Islet of Langerhans (tissue), 1 donor: ENCODE measurements at regions not wholly inside any gene's neighbourhood (a gene's known extent, or its start where the extent isn't known, plus 50 kb on each side); places are given as distances from the start of the nearest gene placed in this dataset.

Source experiments
- FAIRE-seq: peaks from one replicate; lab custom pipeline; 2011; peaks lifted over from hg19 to GRCh38; lab: Jason Lieb, UNC

DNA sequence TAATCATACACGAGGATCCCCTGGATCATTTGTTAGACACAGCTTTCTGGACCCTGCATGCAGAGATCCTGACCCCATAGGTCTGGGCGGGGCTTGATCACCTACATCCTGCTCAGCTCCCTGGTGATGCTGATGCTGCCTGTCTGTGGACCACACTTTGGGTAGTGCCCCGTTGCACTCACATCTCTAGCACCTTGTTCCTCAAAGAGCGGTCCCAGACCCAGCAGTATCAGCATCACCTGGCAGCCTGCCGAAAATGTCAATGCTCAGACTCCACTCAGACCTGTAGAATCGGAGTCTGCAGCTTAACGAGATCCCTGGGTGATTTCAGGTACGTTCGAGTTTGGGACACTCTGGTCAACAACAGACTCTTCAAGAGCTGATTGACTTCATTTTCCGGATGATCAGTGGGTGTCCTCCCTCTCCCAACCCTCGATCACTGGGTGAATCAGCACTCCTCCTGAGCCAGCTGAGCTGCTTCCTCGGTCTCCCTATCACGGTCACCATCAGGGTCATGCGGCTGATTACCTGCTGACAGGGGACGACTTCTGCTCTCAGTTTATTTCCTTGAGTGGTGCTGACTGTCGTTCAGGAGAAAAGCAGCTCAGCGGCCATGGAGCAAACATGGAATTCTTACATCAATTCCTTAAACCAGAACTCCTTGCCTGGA is 150.6 kb upstream of the RAB12 start:
- FAIRE-seq: no peak

DNA sequence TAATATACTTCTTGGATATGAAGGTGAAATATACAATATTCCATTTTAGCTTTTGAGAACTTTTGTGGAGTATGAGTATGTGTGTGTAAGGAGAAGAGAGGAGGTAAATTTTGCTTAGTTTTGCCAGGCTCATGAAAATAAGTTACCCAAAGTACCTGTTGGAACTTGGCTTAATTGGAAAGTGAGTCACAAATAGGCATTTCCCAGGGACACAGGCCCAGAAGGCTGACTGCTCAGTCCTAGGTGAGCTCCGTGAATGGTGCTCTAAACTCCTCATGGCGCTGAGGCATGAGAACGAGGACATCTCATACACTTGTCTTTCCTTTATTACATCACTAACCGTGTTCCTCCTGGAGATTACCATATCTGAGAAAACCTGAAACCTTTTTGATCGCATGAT is 148.5 kb upstream of the RAB12 start:
- no peak for FAIRE-seq

DNA sequence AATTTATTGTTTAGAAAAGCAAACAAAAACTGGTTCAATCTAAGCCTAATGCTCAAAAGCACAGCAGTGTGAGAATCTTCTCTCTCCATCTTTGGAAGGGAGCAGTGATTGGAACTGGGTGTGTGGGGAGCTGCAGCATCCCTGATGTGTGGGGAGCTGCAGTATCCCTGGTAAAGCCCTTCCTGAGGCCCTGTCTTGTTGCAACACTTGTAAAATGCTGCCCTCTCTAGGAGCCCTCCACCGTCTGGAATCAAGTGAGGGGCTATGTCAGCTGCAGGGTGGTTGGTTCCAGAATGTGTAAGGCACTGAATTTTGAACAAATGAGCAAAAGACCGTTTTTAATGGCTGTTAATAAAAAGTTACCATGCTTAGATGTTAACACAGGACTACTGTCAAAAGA is 147.7 kb upstream of the RAB12 start:
- no peak for FAIRE-seq

DNA sequence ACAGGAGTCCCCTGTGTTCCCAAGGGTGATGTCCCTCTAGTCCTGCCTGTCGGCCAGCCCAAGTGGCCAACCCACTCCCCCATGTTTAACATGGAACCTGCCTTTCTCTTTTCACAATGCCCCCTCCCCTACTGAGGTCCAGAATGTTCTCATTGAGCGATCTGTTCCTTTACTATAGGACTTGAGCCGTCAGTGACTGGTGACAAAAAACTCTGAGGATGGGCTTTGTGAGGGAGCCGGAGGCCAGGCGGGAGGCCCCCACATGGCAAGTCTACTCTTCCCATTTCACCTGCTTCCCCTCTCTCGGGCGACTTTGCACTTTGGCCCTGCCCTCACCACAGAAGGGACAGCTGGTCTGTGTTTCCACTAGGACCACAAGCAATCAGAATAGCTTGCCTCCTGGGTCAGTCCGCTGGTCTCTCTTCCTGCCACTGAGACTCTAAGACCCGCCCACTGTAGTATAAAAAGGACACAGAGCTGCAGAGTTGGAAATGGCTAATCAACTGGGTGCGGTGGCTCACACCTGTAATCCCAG is 146.5 kb upstream of the RAB12 start:
- no peak for FAIRE-seq

DNA sequence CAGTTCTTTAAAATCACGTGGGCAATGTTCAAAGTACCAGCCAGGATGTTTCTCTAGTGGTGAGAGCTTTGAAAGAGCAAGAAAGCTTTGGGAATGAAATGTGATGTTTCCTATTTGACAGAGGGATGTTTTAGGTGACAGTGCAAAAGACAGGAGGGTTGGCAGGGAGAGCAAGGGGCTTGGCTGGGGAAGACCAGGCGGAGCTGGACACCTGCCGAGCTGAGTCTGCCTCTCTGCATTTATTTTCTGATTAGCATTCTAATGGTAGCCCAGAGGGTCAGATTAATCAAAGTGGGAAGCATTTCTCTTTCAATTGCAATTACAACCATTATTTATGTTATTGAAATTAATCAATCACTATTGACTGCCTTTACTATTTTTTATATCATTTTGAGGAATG is 145.4 kb upstream of the RAB12 start:
- no peak for FAIRE-seq

DNA sequence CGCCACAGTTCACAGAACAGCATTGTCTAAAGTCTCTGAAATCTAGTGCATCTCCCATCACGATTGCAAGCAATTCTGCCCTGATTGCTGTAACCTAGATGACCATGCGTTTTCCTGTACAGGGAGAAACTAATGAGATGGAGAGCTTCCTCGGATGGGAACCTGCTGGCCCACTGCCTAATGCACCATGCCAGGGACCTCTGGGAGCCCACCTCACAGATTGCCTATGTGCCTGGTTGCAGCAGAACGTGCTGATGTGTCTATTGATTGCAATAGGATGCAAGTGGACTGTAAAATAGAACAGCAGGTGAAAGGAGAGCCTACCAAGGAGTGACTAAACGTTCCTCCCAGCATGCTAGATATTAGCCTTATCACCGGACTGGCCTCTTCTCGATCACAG is 141.0 kb upstream of the RAB12 start:
- FAIRE-seq: no peak

DNA sequence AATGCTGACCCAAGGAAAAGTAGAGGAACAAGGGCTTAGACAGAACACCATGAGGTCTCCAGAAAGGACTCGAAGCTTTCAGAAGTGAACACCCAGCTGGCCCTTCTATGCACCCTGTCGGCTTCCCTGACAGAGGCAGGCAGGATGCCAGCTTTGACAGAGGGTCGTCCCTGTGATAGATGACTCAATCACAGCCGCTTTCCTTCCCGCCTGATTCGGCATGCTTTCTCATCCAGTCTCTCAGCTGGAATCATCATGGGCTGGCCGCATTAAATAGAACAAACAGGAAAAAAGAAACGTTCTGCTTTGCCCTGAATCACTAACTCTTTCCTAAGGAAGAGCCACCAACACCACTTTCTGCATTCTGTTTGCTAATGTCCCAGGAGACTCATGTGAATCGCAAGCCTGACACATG is 140.3 kb upstream of the RAB12 start:
- FAIRE-seq: no peak

DNA sequence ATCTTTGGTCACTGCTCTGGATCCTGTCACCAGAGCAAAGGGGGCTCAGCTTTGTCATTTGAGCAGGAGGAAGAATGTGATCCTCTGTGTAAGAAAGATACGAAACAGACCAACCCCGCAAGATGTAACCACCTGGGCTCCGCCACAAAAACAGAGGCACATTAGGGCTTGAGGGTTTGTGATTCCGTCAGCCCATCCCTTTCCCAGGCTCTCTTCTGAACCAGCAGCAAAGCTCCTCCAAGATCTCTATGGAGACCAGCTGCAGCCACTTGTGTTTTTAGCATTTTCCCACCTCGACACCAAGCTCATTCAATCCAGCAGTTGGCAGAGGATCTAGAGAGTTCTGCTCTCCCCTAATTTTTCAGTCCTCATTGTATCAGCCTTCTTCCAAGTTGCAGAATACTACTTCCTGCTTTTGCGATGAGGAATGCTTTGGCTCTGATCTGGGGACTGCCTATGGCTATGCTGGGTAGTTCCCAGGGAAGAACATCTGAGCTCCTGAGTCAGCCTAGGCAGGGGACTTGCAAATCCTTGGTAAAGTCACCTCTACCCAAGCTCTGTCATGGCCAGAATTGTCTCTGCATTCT is 139.6 kb upstream of the RAB12 start:
- no peak for FAIRE-seq

DNA sequence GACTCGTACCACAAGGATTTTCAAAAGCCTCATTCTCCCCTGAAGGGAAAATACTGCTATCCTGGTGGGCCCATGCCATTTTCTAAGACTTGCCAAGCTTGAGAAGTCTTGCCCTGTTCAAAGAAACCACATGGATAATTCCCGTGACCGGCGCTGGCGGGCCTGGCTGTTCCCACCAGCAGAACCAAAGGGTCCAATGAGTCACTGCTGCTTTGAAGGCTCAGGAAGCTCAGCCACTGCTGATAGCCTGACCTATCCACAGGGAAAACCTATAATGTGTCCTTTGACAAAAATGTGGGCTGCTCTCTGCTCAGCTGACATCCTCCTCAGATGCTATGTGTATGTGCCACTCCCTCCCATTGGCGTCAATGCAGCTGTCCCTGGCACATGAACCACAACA is 137.9 kb upstream of the RAB12 start:
- no peak for FAIRE-seq

DNA sequence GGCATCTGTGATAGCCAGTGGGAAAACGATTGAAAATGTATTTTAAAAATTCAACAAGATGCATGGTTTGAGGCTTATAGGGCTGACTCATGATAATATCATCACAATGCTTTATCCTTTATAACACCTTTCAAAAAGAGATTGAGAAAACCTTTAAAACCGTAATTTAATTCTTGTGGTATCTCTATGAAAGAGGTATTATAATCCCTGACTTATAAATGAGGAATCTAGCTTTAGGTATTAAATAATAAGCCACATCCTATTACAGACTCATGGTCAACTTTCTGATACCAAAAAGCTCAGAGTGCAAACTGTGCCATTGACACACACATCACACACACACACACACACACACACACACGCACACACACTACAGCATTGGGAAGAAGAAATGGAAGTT is 134.6 kb upstream of the RAB12 start:
- FAIRE-seq: no peak

DNA sequence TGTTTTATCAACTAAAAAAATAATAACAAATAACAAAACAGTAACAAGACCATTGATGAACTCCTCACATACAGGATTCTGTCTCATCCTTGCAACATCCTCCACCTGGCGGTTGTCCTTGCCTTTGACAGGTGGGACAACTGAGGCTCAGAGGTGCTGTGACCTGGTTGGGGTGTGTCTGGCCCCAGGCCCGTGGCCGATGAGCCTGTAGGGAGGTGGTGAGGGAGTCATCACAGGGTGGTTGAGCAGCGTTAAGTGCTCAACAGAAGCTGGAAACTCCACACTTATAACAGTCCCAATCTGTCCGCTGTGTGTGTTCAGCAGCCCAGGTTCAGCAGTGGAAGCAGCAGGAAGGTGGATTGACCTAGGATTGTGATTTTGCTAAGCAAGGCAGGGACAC is 131.6 kb upstream of the RAB12 start:
- FAIRE-seq: no peak

DNA sequence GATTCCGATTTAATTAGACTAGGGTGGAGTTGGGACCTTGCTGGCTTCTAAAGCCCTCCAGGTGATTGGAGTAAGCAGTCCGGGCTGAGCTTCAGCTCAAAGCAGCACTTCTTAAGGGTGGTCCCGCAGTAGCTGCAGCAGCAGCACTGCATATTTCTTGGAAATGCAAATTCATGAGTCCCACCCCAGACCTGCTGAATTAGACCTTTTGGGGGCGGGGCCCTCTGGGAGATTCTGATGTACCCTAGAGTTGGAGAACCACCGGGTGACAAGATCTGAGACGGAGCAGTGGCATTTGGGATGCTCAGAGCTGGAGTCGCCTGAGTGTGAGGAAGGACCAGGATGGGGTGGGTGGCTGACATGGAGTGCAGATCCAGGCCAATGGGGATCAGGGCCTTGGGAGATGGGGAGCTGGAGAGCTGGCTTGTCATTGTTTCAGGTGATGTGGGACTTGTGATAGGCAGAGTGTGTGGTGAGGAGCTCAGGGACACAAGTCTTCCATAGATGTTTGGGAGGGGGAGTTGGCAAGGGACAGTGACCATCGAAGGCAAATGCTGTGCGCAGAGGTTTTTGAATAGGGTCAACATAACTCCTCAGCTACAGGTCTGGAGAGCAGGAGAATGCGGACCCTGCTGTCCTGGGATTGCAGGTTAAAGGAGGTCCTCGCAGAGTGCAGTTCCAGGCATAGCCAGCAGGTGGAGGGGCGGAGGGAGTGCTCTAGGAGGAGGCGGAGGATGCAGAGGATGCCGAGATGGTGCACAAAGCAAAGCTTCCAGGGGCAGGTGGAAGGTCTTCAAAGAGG is 130.9 kb upstream of the RAB12 start:
- FAIRE-seq: no peak

DNA sequence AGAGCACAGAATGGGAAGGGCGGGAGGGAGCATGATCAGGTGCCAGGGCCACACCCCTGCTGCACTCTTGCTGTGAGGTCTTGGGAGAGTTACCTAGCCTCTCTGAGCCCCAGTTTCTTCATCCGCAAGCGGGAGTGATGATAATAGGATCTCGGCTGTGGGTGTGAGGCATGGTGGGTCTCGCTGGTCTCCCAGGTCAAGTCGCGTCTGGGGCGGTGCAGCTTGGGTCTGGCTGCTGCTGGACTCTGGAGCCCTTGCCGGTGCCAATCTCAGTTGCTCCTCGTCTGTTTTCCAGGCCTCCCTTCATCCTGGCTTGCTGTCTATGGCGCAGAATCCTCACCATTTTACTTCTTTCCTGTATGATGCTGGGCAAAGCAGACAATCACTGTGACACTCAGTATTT is 130.3 kb upstream of the RAB12 start:
- no peak for FAIRE-seq

DNA sequence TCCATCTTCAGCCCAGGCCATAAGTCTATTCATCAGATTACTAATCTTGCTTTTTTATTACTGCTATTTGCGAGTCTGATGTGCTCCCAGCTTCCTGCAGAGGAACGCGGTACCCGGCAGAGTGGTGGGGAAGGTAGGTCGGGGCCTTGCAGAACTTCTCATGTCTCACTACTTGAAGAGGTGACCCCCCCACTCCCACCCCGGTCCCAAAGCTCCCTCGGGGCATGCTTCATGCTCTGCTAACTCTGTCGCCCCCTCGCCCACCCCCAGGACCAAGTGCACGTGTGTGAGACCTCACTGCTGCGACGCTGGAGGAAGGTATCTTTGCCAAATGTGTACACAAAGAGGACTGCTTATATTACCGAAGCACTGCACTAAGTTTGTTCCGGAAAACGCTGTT is 129.4 kb upstream of the RAB12 start:
- FAIRE-seq: no peak

DNA sequence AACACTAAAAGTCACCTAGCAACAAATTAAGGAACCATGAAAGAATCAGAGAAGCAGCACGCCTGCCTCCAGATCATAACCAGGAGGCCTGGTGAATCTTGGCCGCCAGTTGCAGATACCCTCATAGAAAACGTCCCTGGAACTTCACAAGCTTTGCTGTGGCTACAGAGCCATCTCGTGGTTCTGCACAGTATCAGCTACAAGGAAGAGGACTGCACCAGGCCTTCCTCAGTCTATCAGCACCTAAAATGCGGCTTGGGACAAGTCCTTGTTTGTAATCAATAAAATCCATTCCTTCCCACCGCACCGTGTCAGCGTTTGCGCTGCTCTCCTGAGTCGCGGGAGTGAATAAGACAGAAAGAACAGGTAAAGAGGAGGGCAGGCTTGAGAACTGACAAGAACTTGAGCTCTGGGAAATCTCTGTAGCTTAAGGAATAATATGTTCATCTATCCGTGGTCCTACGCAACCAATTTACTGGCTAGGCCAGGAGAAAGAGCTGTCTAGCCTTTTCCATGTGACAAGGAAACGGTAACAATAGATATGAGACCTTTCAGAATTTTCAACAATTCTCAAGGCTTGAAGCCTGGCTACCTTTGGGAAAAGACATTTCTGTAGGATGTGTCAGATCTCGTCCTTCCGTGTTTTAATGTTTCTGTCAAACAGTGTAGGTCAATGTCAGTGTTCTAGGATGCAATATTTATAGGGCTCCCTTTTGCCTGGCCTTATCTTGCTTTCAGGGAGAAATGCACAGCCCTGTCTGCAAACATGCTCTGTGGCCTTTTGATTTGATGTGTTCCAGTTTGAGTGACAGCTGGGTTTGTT is 128.5 kb upstream of the RAB12 start:
- peak; percentile 83 for FAIRE-seq

DNA sequence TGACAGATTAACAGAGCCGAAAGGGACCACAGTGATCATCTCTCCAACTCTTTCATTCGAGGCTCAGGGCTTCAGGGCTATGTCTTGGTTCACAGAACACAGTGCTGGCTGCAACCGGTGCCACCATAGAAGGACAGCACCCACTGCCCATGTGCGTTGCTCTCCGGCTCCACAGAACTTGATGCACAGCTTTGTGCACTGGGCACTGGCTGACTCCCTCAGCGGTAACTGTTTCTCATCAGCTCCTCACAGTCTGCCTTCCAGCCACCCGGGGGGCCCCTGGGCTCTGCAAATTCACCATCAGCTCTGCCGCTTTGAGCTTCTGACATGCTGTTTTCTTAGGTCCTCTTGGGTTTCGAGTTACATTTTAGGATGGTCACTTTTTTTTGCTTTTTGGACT is 124.3 kb upstream of the RAB12 start:
- no peak for FAIRE-seq

DNA sequence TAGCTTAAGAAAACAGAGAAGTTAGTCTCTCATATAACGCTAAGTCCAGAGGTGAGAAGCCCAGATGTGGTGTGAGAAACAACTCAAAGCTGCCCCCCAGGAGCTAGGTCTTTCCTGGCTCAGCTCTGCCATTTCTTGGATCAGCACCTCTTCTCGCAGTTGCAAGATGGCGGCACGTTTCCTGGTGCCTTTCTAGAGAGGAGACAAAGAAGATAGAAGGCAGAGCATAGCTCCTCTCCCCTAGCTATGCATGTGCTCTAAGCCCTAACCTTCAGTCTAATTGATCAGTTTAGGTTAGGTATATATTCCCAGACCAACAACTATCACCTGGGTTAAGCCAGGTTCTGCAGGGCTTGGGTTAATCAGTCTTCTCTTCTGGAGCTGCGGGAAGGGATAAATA is 119.5 kb upstream of the RAB12 start:
- FAIRE-seq: no peak

DNA sequence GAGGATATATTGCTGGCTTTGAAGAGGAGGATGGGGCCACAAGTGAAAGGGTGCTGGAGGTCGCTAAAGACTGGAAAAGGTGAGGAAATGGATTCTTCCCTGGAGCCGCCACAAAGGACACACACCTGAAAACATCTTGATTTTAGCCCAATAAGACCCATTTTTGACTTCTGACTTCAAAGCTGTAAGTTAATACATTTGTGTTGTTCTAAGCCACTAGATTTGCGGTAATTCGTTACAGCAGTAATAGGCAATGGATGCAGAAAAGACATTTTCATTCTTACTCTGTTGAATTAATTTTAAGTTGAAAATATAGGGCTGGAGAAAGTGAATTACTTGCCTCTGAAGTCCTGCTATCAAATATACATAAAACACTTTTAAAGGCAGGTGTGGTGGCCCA is 117.7 kb upstream of the RAB12 start:
- FAIRE-seq: no peak

DNA sequence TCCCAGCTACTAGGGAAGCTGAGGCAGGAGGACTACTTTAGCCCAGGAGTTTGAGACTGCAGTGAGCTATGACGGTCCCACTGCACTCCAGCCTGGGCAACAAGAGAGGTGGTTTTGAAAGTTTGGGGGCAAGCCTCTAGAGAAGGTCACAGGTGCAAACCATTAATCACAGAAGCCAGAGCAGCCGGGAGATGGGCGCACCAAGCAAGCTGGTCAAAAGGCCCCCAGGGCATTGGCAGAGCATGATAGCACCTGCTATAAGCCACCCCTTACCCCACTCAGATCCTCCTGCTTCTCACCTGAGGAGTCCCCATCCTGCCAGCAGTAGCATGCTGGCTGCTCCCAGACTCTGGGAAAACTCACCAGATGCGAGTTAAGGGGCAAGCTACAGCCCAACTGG is 116.1 kb upstream of the RAB12 start:
- FAIRE-seq: no peak

DNA sequence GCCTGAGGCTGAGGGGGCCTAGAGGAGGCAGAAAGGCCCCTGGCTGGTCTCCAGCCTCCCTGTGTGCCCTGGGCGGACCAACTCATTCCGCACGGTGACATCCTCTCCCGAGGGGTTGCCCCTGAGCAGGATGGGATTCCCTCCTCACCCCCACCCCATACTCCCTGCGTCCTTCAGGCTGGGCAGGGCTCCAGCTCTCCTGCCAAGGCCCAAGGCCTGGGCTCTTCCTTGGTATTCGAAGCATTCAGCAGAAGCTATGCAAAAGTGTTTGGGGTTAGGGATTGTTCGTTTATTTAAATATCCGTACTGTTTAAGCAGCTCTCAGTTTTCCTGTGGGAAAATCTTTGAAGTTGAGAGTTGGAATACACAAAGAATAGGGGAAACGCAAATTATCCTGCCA is 113.1 kb upstream of the RAB12 start:
- FAIRE-seq: no peak

DNA sequence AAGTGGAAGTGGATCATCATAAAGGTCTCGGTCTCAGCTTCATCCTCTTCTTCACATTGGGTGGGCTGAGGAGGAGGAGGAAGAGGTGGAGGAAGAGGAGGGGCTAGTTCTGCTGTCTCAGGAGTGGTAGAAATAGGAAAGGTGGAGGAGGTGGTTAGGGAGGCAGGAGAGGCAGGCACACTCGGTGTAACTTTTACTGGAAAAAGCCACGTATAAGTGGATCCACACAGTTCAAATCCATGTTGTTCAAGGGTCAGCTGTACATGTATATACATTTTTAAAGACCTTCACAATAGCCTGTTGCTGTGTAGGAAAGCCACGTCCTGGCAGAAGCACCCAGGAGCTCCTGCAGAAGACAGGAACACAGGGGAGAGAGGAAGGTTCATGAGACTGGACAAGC is 110.3 kb upstream of the RAB12 start:
- FAIRE-seq: no peak

DNA sequence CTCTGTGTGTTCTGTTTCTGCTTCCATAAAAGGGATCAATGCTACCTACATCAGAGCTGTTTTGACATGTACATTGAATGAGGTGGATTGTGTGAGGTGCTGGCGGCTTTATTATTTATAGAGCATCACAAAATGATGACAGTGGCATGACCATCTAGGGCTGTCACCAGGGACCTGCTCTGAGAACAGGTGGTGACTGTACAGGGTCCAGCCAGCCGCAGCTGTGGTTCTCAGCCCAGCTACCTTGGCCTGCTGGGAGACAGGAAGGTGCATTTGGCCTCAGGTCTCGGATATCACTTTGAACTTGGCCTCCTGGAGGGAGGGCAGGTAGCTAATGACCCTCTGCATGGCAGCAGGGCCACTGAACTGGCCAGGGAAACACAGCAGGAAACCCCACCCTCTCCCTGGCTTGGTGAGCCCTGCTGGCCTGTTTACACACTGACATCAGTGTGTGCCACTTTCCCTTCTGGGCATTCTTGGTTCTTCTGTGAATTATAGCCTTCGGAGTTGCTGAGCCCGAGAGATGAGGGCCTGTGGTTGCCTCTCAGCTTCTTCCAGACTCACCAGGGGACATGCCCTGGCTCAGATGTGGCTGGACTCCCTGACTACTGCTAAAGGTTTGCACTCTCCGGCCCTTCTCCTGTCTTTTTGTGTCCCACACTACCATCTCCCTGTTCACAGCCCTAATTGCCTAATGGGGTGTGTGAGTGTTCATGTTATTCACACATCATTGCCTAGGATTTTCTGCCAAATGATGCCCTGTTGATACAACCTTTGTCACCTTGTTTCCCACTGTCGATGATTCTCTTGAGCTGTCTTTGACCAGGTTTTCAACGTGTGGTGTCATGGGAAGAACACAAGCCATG is 109.2 kb upstream of the RAB12 start:
- peak; percentile 13 for FAIRE-seq
